Heart right ventricle (tissue), 16 donors: ENCODE measurements at regions not wholly inside any gene's neighbourhood (a gene's known extent, or its start where the extent isn't known, plus 50 kb on each side); places are given as distances from the start of the nearest gene placed in this dataset.

Experiments
- ATAC-seq, 8 donors: fragments of 200-7000 bp; cut with Tn5 transposase; one replicate each; pipeline ENCODE4 v1.9.1; 2020; ENCODE audit warnings: mild to moderate bottlenecking in 8 of 8, moderate library complexity in 8 of 8, moderate number of reproducible peaks in 1 of 8
- DNase-seq, 2 donors: peaks; one replicate each; pipeline ENCODE4 v3.0.0-alpha.2; 2020
- H3K27ac ChIP-seq, 10 donors: fragments of 200-600 bp; sonication (generic) in 2 of 10; one replicate each; pipeline versions ENCODE4 v1.5.0 to v1.8.0; 2020 to 2022; ENCODE audit warnings: mild to moderate bottlenecking in 3 of 10
- H3K27me3 ChIP-seq, 7 donors: fragments of 200-600 bp; one replicate each; pipeline ENCODE4 v1.8.0; 2021 to 2022; ENCODE audit warnings: mild to moderate bottlenecking in 2 of 7
- H3K36me3 ChIP-seq, 9 donors: fragments of 200-600 bp; sonication (generic) in 1 of 9; one replicate each; pipeline versions ENCODE4 v1.5.0 to v1.8.0; 2020 to 2022; ENCODE audit warnings: mild to moderate bottlenecking in 2 of 9
- H3K4me1 ChIP-seq, 9 donors: fragments of 200-600 bp; sonication (generic) in 1 of 9; one replicate each; pipeline versions ENCODE4 v1.5.0 to v1.8.0; 2020 to 2022; ENCODE audit warnings: mild to moderate bottlenecking in 4 of 9
- H3K4me3 ChIP-seq, 10 donors: fragments of 200-600 bp; sonication (generic) in 2 of 10; one replicate each; pipeline versions ENCODE4 v1.5.0 to v1.8.0; 2020 to 2022; ENCODE audit warnings: mild to moderate bottlenecking in 7 of 10, moderate library complexity in 2 of 10
- H3K9me3 ChIP-seq, 11 donors: fragments of 200-600 bp in 10 of 11; sonication (generic) in 2 of 11; one replicate each; pipeline versions ENCODE4 v1.5.0 to v1.8.0; 2013 to 2022; ENCODE audit warnings: mild to moderate bottlenecking in 2 of 11, control low read depth in 1 of 11, moderate library complexity in 1 of 11
- WGBS, 2 donors: extraction: QIAGEN DNeasy Blood & Tissue Kit; methylation state at CpG; one replicate each; pipeline ENCODE4 v1.1.7; 2013; ENCODE audit warnings: inconsistent platforms in 1 of 2; 5-methylcytosine and 5-hydroxymethylcytosine counted together
- intact Hi-C, 10 donors: fragments of 100-400 bp; cut with DNase I; formaldehyde crosslinking; loops; one replicate each; pipeline versions ENCODE4 v1.11.1 to v1.14.2; 2022
- TF ChIP-seq, protein P1 (sequence below), 9 donors: fragments of 200-600 bp; sonication (generic) in 2 of 9; IDR thresholded peaks; one replicate each; pipeline versions ENCODE4 v1.5.0 to v1.8.0; 2021 to 2022; ENCODE audit warnings: antibody characterized with exemption in 9 of 9, mild to moderate bottlenecking in 5 of 9, moderate library complexity in 1 of 9
- donor health status: Arrhythmogenic right ventricular cardiomyopathy.
- donor health status: ischemic (EF 13 %, LVEDD 7.1; RV severe dilation, severe dysfunction).
- donor health status: healthy with polysubstance abuse.
- donor health status: DM: no; HTN: yes; CAD: no.
- donor health status: DM: no; HTN: no; CAD: no.
- donor health status: ischemic (EF 25% LVEDD 6.9; RV normal size, moderate dysfunction).
- donor health status: ischemic (EF 25% LVEDD 5.7; RV mildly dilated, moderate dysfunction).
- donor health status: healthy.
- donor health status: DM: yes; HTN: yes; CAD: no.
- donor health status: Ischemic cardiomyopathy.
- donor health status: ischemic (EF 35%, LVEDD 5.7; RV mildly dilated, moderate dysfunction).
- donor health status: nonischemic (EF 11% LVEDD 7.7; RV severe dilation, severe dysfunction).
- donor health status: DM: yes; HTN: yes; CAD: no.
- donor health status: PGD.
- donor health status: ischemic (EF 29% LVEDD 5.4; RV normal size, mild dysfunction).
- donor health status: nonischemic (EF 23%, LVEDD 6.1; RV moderate dilation, normal function).

GRCh38 chr9:22343218-22343611 is 103.4 kb upstream of the DMRTA1 start:
- TF ChIP-seq, protein P1, sequence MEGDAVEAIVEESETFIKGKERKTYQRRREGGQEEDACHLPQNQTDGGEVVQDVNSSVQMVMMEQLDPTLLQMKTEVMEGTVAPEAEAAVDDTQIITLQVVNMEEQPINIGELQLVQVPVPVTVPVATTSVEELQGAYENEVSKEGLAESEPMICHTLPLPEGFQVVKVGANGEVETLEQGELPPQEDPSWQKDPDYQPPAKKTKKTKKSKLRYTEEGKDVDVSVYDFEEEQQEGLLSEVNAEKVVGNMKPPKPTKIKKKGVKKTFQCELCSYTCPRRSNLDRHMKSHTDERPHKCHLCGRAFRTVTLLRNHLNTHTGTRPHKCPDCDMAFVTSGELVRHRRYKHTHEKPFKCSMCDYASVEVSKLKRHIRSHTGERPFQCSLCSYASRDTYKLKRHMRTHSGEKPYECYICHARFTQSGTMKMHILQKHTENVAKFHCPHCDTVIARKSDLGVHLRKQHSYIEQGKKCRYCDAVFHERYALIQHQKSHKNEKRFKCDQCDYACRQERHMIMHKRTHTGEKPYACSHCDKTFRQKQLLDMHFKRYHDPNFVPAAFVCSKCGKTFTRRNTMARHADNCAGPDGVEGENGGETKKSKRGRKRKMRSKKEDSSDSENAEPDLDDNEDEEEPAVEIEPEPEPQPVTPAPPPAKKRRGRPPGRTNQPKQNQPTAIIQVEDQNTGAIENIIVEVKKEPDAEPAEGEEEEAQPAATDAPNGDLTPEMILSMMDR (IDR thresholded peaks at IDR 0.05), result no peak
- ATAC-seq (no peak), DNase-seq (no peak)
- no peaks in the 10 kb centered on the region for H3K9me3 ChIP-seq
- no peak overlapping the region for H3K27ac ChIP-seq
- intact Hi-C loops, result no loop called here
- 86 to 94% methylated on average over 1 of the region's 1 CpG for WGBS, 2 donors
- H3K27me3 ChIP-seq, result no peaks in the 10 kb centered on the region
- no peak overlapping the region for H3K4me3 ChIP-seq
- no peaks in the 10 kb centered on the region for H3K4me1 ChIP-seq
- no peaks in the 10 kb centered on the region for H3K36me3 ChIP-seq

DNA sequence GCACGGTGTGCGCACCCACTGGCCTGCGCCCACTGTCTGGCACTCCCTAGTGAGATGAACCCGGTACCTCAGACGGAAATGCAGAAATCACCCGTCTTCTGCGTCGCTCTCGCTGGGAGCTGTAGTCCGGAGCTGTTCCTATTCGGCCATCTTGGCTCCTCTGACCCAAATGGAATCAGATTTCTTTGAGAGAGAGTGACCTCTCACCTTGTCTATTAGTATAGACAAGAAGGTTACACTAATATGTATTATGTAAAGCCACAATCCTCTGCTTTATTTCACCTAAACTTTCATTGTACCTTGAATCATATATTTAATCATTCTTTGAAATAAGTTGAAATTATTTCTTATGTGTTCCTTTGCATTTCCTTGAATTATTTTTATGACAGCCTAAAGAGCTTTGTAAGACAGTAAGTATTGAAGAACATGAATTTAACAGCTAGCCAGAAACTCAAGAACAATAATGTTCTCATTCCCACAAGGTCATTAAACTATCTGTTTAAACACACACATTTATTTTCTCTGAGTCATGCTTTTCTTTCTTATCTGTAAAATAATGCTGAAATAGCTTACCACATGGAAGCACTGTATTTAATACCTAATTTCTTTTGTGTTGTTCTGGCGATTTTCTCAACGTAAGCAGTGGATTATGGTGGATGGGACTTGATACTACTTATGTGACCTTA is 91.8 kb upstream of the DMRTA1 start:
- no peak overlapping the region for H3K27ac ChIP-seq
- peaks cover 0 to 17% (median 0%) of the 10 kb centered on the region in 11 donors for H3K9me3 ChIP-seq
- no peaks in the 10 kb centered on the region for H3K27me3 ChIP-seq
- 91 to 94% methylated on average over 9 to 10 of the region's 13 CpGs for WGBS, 2 donors
- intact Hi-C loops, result no loop called here
- H3K4me3 ChIP-seq, result no peak overlapping the region
- H3K4me1 ChIP-seq, result no peaks in the 10 kb centered on the region
- H3K36me3 ChIP-seq, result no peaks in the 10 kb centered on the region
- no peak for ATAC-seq
- TF ChIP-seq, protein P1 (IDR thresholded peaks at IDR 0.05), result no peak
- no peak for DNase-seq

GRCh38 chr9:22356985-22357384 is 89.6 kb upstream of the DMRTA1 start:
- no peak for DNase-seq
- intact Hi-C loops, result no loop called here
- H3K27ac ChIP-seq, result no peak overlapping the region
- no peaks in the 10 kb centered on the region for H3K4me1 ChIP-seq
- H3K27me3 ChIP-seq, result no peaks in the 10 kb centered on the region
- no peaks in the 10 kb centered on the region for H3K36me3 ChIP-seq
- peaks cover 0 to 17% (median 0%) of the 10 kb centered on the region in 11 donors for H3K9me3 ChIP-seq
- TF ChIP-seq, protein P1 (IDR thresholded peaks at IDR 0.05), result no peak
- no peak for ATAC-seq
- H3K4me3 ChIP-seq, result no peak overlapping the region
- 64 to 76% methylated on average over 5 of the region's 5 CpGs for WGBS, 2 donors

DNA sequence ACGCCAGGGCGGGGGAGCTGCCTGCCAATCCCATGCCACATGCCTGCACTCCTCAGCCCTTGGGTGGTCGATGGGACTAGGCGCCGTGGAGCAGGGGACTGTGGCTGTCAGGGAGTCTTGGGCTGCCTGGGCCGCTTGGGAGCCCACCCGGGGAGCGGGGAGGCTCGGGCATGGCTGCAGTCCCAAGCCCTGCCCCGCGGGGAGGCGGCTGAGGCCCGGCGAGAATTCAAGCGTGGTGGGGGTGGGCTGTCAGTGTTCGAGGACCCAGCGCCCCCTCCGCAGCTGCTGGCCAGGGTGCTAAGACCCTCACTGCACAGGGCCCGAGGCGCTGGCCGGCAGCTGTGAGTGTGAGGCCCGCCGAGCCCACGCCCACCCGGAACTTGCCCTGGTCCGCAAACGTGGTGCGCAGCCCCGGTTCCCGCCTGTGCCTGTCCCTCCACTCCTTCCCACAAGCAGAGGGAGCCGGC is 83.2 kb upstream of the DMRTA1 start:
- whole genome bisulfite sequencing, 2 donors, result 89% methylated on average over 31 of the region's 31 CpGs
- no peaks in the 10 kb centered on the region for H3K4me1 ChIP-seq
- H3K27ac ChIP-seq, result no peak overlapping the region
- TF ChIP-seq, protein P1 (IDR thresholded peaks at IDR 0.05), result no peak
- no peak for DNase-seq
- intact Hi-C loops, result no loop called here
- H3K4me3 ChIP-seq, result no peak overlapping the region
- no peaks in the 10 kb centered on the region for H3K36me3 ChIP-seq
- no peaks in the 10 kb centered on the region for H3K27me3 ChIP-seq
- peaks cover 0 to 5% (median 0%) of the 10 kb centered on the region in 11 donors for H3K9me3 ChIP-seq
- no peak for ATAC-seq
